GM15510 (cell line): ENCODE measurements at regions not wholly inside any gene's neighbourhood (a gene's known extent, or its start where the extent isn't known, plus 50 kb on each side); places are given as distances from the start of the nearest gene placed in this dataset.

ENCODE experiments used
- POLR2A ChIP-seq: IDR thresholded peaks from 3 replicates; pipeline ENCODE4 v1.6.1; 2011; ENCODE audit warnings: borderline replicate concordance; ENCODE audit not compliant: insufficient read length; ENCODE audit errors: extremely low read depth

DNA sequence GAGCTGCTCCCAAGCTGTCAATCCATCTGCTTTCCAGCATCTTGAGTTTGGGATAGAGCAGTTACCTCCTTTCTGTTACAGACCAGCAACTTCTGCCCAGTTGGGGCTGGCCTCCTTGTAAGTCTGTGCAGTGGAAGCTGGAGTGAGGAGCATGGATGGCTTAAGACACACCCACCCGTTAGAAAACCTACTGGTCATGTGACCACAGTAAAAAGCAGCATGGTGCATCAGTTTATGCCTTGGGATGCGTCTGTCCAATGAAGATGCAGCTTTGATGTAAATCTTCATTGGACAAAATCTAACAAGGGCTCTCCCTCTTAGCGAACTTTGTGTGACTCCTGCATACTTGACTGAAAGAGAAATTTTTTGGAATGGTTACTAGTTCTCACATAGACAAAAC lies 453.5 kb downstream of the TYW1 start:
- TF ChIP-seq POLR2A: no peak

GRCh38 chr7:67451306-67451705 lies 454.7 kb downstream of the TYW1 start:
- no peak for TF ChIP-seq POLR2A

GRCh38 chr7:67452516-67453026 lies 455.9 kb downstream of the TYW1 start:
- TF ChIP-seq POLR2A: no peak

DNA sequence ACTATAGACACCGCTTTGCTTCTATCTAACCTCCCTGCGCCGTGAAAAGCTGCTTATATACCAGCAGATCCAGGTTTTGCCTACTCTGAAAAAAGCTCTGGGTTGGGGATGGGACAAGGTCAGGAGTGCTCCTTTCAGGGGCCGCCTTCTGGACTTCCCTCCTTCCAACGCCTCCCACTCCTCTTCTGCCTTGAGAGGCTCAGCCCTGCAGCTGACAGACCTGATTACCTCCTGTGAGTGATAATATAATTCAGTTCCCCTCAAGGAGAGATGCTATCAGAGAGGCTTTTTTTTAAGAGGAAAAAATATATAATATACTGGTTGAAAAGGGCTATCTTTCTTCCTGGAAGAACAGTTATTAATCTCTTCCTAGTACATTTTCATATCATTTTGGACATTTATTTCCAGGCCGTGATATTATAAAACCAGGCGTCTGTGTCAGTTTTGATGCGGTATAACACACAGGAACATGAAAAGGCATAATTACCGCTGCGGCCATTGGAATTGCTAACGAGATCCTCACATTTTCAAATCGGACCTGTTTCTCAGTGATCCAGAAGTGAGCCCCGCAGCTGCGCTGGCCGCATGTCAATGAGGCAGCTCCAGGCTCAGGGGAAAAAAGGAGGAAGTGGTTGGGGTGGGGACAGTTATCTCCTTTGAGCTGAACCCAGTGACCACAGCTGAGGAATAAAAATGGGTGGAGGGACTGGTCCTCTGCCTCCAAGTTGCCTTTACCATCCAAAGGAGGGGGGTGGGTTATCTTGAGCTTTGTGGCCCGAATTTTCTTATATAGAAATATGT lies 457.1 kb downstream of the TYW1 start:
- TF ChIP-seq POLR2A: no peak

- no peak for TF ChIP-seq POLR2A
Observed at GRCh38 chr7:67455508-67455907, 458.9 kb downstream of the TYW1 start.

DNA sequence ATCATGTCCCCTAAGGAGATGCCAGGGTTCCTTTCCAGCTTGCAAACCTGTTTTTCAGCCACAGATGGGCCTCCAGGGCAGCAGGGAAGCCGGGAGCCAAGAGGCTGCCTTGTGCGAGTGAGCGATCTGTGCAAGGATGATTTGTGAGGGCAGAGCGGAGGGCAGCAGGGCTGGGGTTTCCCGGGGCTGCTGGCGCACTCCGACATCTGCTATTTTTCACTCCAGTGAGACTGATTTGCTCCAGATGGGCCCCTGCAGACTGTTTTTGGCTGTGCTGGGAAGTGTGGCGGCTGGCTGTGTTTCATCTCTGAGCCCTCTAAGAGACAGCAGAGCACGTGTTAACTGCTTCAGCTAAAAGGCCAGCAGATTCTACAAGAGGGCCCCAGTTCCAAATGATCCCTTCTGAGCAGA lies 466.2 kb downstream of the TYW1 start:
- no peak for TF ChIP-seq POLR2A

GRCh38 chr7:67463316-67463715 lies 466.7 kb downstream of the TYW1 start:
- no peak for TF ChIP-seq POLR2A

DNA sequence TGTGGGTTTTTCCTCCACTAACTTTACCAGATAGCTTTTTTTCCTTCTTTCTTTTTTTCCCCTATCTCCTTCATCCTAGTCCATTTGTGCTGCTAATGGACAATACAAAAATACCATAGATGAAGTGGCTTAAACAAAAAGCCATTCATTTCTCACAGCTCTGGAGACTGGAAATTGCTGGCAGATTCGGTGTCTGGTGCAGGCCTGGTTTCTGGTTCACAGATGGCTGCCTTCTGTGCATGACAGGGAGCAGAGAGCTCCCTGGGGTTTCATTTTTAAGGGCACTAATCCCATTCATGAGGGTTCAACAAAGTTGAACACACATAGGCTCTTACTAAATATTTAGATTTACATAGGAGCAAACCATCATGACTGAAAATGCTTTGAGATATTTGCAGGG lies 467.4 kb downstream of the TYW1 start:
- TF ChIP-seq POLR2A: no peak

GRCh38 chr7:67466109-67466508 lies 469.5 kb downstream of the TYW1 start:
- TF ChIP-seq POLR2A: no peak

GRCh38 chr7:67470256-67470751 lies 473.7 kb downstream of the TYW1 start:
- TF ChIP-seq POLR2A: no peak

DNA sequence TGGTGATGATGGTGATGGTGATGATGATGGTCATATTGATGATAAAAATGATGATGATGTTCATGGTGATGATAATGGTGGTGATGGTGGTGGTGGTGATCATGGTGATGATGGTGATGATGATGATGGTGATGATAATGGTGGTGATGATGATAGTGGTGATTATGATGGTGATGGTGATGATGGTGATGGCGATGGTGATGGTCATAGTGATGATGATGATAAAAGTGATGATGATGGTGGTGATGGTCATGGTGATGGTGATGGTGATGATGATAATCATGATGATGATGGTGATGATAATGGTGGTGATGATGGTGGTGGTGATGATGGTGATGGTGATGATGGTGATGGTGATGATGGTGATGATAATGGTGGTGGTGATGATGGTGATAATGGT lies 478.7 kb downstream of the TYW1 start:
- TF ChIP-seq POLR2A: no peak

- no peak for TF ChIP-seq POLR2A
Observed at GRCh38 chr7:67478066-67478465, 481.4 kb downstream of the TYW1 start.

- no peak for TF ChIP-seq POLR2A
Observed at GRCh38 chr7:67484244-67484751, 487.7 kb downstream of the TYW1 start.

DNA sequence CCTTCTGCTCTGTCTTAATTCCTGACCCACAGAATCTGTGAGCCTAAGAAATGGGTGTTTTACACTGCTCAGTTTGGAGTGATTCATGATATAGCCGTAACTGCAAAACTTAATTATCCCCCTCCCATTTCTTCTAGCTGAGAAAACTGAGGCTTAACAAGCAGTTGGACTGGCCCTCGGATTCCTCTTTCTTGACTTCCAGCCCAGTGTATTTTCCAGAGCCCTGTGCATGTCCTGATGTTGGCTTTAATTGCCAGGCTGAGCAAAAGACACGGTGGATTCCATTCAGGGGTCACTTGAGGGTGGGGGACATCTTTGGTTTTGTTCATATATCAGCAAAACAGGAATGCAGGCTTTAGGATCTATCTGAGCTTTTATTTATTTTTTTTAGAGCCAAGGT lies 489.8 kb downstream of the TYW1 start:
- no peak for TF ChIP-seq POLR2A

- TF ChIP-seq POLR2A: no peak
Observed at GRCh38 chr7:67487316-67487715, 490.7 kb downstream of the TYW1 start.

GRCh38 chr7:67489881-67490280 lies 493.2 kb downstream of the TYW1 start:
- TF ChIP-seq POLR2A: no peak
